Panc1 (cell line): ENCODE measurements at regions not wholly inside any gene's neighbourhood (a gene's known extent, or its start where the extent isn't known, plus 50 kb on each side); places are given as distances from the start of the nearest gene placed in this dataset.
A peak's percentile ranks its signal among the peaks of the same experiment; 100 is the strongest.

Experiments used
- ATAC-seq: fragments of 200-7000 bp; cut with Tn5 transposase; 2 replicates; pipeline ENCODE4 v1.9.1; 2020; ENCODE audit warnings: mild to moderate bottlenecking, moderate library complexity
- BruUV-seq: library from RNA; stranded (reverse); fragments of 400-500 nt; replicated peaks from 2 replicates; lab custom pipeline; 2021; lab: Mats Ljungman, UMichigan
- CTCF ChIA-PET: fragments of 300-600 bp; sonication (Branson Sonifier 250); formaldehyde crosslinking; loops from one replicate; lab custom pipeline; 2022; ENCODE audit warnings: antibody characterized with exemption; lab: Charles Lee
- POLR2A ChIA-PET: fragments of 300-600 bp; sonication (Branson Sonifier 250); formaldehyde crosslinking; loops from one replicate; lab custom pipeline; 2022; ENCODE audit warnings: antibody characterized with exemption; lab: Charles Lee
- DNase-seq: peaks from one replicate; pipeline ENCODE4 v3.0.0-alpha.2; 2010; ENCODE audit warnings: low read depth, low spot score
- H3K27ac ChIP-seq: 2 replicates; pipeline ENCODE4 v1.5.1; 2011; ENCODE audit warnings: mild to moderate bottlenecking, low read length, inconsistent platforms
- H3K27me3 ChIP-seq: fragments of 200-500 bp; sonication (Bioruptor generic); 2 replicates; pipeline ENCODE4 v1.6.0; 2014; ENCODE audit warnings: low read length, inconsistent platforms; ENCODE audit not compliant: control insufficient read depth, insufficient read depth
- H3K36me3 ChIP-seq: fragments of 200-500 bp; sonication (Bioruptor generic); 2 replicates; pipeline ENCODE4 v1.5.1; 2014; ENCODE audit warnings: inconsistent platforms, mild to moderate bottlenecking, low read length, moderate library complexity; ENCODE audit not compliant: control insufficient read depth, insufficient read depth
- H3K4me1 ChIP-seq: 2 replicates; pipeline ENCODE4 v1.5.1; 2011; ENCODE audit warnings: inconsistent platforms, mild to moderate bottlenecking, low read length, moderate library complexity; ENCODE audit not compliant: control insufficient read depth, insufficient read depth
- H3K4me3 ChIP-seq, 2 experiments: 2 replicates each; pipeline ENCODE4 v1.5.1; 2011 to 2012; ENCODE audit warnings: low read depth in 2 of 2, low read length in 2 of 2, mild to moderate bottlenecking in 2 of 2, inconsistent platforms in 1 of 2, moderate library complexity in 1 of 2
- H3K9me3 ChIP-seq: fragments of 200-500 bp; sonication (Bioruptor generic); 2 replicates; pipeline ENCODE4 v1.5.1; 2014; ENCODE audit warnings: low read depth, mild to moderate bottlenecking, inconsistent platforms, low read length, moderate library complexity; ENCODE audit not compliant: control insufficient read depth, insufficient read depth
- POLR2AphosphoS5 ChIP-seq: IDR thresholded peaks from 2 replicates; pipeline ENCODE4 v1.6.1; 2012; ENCODE audit warnings: mild to moderate bottlenecking, low read depth, low read length, moderate library complexity
- SIN3A ChIP-seq: IDR thresholded peaks from 2 replicates; pipeline ENCODE4 v1.6.1; 2012; ENCODE audit warnings: low read depth, mild to moderate bottlenecking, low read length, moderate library complexity, borderline replicate concordance; ENCODE audit not compliant: insufficient read depth
- TCF7L2 ChIP-seq: IDR thresholded peaks from 2 replicates; pipeline ENCODE4 v1.6.1; 2011; ENCODE audit warnings: mild to moderate bottlenecking, low read depth, low read length, inconsistent platforms
- in situ Hi-C: cut with HindIII; loops from 2 replicates; pipeline ENCODE4 v1.10.0; 2016; ENCODE audit warnings: low sequenced_read_pairs, low pct_unique_long_range_greater_than_20kb
- intact Hi-C: fragments of 100-400 bp; cut with micrococcal nuclease; formaldehyde crosslinking; loops from one replicate; pipeline ENCODE4 v1.10.0; 2022; ENCODE audit not compliant: unreplicated experiment
- TF ChIP-seq, protein P1 (sequence below), 2 experiments: IDR thresholded peaks; 2 replicates each; pipeline ENCODE4 v1.6.1; 2011 to 2012; ENCODE audit warnings: low read depth in 2 of 2, control low read depth in 1 of 2, low read length in 1 of 2, mild to moderate bottlenecking in 1 of 2, moderate library complexity in 1 of 2; ENCODE audit not compliant: insufficient read depth in 1 of 2
- TF ChIP-seq, protein P2 (sequence below): fragments of 450-650 bp; IDR thresholded peaks from 2 replicates; pipeline ENCODE4 v1.5.1; 2017; ENCODE audit warnings: mild to moderate bottlenecking

DNA sequence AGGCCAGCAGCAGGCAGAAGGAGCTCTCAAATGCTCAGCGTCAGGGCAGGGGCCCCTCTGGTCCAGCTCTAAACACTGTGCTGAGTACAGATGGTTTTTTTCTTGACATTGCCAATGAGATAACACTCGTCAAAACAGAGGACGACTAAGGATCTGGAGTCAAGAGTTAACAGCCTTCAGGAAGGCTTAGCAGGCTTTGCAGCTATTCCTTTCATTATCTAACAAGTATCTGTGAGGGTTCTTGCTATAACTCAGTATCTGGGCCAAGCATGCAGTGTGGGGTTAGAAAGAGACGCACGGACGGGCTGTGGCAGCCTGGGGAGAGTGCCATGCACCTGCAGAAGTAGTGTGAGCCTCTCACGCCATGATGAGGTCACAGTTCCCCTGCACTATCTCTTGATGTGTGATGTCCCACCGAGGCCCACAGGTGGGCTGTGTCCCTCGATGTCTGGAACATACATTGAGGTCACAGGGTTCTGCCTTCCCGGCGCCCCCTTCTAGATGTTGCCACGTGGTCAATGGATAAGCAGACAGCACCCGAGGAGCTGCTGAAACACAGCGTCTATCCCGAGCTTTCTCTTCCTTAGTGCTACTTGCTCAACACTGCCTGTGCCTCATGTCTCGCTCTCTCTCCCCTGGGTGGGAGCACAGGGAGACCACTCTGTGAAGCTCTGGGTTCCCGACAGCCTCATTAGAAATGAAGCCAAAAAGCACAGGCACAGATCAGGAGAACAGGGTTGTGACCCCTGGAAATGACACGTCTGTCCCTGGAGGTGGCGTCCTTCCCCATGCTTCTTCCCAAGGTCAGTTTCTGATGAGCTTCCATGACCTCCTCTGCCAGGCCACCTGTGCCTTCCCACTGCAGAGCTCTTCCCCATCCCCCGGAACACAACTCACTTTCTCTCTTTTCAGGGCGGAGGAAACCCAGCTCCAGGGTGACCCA lies 85.5 kb upstream of the RPS6KA2 start:
- in situ Hi-C loops = no loop called here
- H3K27ac ChIP-seq = no peak overlapping the region
- H3K4me3 ChIP-seq = no peak overlapping the region
- H3K9me3 ChIP-seq = no peaks in the 10 kb centered on the region
- H3K4me1 ChIP-seq = no peaks in the 10 kb centered on the region
- TF ChIP-seq TCF7L2 (no peak), SIN3A (no peak), POLR2AphosphoS5 (no peak)
- TF ChIP-seq, protein P1, sequence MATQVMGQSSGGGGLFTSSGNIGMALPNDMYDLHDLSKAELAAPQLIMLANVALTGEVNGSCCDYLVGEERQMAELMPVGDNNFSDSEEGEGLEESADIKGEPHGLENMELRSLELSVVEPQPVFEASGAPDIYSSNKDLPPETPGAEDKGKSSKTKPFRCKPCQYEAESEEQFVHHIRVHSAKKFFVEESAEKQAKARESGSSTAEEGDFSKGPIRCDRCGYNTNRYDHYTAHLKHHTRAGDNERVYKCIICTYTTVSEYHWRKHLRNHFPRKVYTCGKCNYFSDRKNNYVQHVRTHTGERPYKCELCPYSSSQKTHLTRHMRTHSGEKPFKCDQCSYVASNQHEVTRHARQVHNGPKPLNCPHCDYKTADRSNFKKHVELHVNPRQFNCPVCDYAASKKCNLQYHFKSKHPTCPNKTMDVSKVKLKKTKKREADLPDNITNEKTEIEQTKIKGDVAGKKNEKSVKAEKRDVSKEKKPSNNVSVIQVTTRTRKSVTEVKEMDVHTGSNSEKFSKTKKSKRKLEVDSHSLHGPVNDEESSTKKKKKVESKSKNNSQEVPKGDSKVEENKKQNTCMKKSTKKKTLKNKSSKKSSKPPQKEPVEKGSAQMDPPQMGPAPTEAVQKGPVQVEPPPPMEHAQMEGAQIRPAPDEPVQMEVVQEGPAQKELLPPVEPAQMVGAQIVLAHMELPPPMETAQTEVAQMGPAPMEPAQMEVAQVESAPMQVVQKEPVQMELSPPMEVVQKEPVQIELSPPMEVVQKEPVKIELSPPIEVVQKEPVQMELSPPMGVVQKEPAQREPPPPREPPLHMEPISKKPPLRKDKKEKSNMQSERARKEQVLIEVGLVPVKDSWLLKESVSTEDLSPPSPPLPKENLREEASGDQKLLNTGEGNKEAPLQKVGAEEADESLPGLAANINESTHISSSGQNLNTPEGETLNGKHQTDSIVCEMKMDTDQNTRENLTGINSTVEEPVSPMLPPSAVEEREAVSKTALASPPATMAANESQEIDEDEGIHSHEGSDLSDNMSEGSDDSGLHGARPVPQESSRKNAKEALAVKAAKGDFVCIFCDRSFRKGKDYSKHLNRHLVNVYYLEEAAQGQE (IDR thresholded peaks at IDR 0.05; ENCODE audit: insufficient read depth in 1 of 2, low read depth in 2 of 2, low read length in 1 of 2) = no peak
- TF ChIP-seq, protein P2, sequence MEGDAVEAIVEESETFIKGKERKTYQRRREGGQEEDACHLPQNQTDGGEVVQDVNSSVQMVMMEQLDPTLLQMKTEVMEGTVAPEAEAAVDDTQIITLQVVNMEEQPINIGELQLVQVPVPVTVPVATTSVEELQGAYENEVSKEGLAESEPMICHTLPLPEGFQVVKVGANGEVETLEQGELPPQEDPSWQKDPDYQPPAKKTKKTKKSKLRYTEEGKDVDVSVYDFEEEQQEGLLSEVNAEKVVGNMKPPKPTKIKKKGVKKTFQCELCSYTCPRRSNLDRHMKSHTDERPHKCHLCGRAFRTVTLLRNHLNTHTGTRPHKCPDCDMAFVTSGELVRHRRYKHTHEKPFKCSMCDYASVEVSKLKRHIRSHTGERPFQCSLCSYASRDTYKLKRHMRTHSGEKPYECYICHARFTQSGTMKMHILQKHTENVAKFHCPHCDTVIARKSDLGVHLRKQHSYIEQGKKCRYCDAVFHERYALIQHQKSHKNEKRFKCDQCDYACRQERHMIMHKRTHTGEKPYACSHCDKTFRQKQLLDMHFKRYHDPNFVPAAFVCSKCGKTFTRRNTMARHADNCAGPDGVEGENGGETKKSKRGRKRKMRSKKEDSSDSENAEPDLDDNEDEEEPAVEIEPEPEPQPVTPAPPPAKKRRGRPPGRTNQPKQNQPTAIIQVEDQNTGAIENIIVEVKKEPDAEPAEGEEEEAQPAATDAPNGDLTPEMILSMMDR = no peak
- ChIA-PET CTCF (no interaction called here), POLR2A (no interaction called here)
- H3K27me3 ChIP-seq = no peaks in the 10 kb centered on the region
- no TSS peak for BruUV-seq
- no peak for DNase-seq
- ATAC-seq = 0 out of 2 replicates have a peak, but pooled peaks have one; percentile 22
- intact Hi-C loops = no loop called here
- H3K36me3 ChIP-seq = no peaks in the 10 kb centered on the region

DNA sequence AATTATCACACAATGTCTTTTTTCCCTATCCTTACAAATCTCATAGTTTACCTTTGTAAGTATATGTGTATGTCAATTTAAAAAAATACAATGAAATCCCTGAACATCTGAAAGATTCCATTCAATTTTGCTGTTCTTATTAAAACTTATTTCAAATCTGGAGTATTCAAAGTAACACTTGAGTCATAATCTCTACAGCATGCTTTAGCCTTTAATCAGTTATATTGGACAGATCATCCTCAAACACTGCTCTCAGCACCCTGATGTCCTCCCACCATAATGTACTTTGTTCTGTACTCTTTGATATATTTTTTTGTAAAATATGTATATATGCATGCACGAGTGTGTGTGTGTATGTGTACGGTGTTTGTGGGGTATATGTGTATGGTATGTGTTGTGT lies 83.0 kb upstream of the RPS6KA2 start:
- POLR2A ChIA-PET = no interaction called here
- H3K36me3 ChIP-seq = no peaks in the 10 kb centered on the region
- intact Hi-C loops (no loop called here), in situ Hi-C loops (no loop called here)
- 0 out of 2 replicates have a peak, but pooled peaks cover 6% of the 10 kb centered on the region for H3K27me3 ChIP-seq
- H3K27ac ChIP-seq = no peak overlapping the region
- CTCF ChIA-PET = no interaction called here
- no peaks in the 10 kb centered on the region for H3K9me3 ChIP-seq
- H3K4me1 ChIP-seq = no peaks in the 10 kb centered on the region
- no TSS peak for BruUV-seq
- no peak overlapping the region for H3K4me3 ChIP-seq
- ATAC-seq (no peak), DNase-seq (no peak)
- TF ChIP-seq TCF7L2 (no peak), SIN3A (no peak), POLR2AphosphoS5 (no peak)
- TF ChIP-seq, protein P2 = no peak
- TF ChIP-seq, protein P1 (IDR thresholded peaks at IDR 0.05; ENCODE audit: insufficient read depth in 1 of 2, low read depth in 2 of 2, low read length in 1 of 2) = no peak
